NCI-H82 treated with DMSO at 0.1 percent for 48 hours (cell line): ENCODE measurements at regions not wholly inside any gene's neighbourhood (a gene's known extent, or its start where the extent isn't known, plus 50 kb on each side); places are given as distances from the start of the nearest gene placed in this dataset.

Experiments
- DNase-seq: peaks from one replicate; lab custom pipeline; 2025; ENCODE audit not compliant: unreplicated experiment; lab: John Stamatoyannopoulos, UW

- no peak for DNase-seq
These were observed 117.4 kb downstream of the SUCNR1 start for GRCh38 chr3:151990696-151991376.

- DNase-seq = no peak
These were observed 119.0 kb downstream of the SUCNR1 start for GRCh38 chr3:151992326-151993041.

- no peak for DNase-seq
These were observed 121.6 kb downstream of the SUCNR1 start for GRCh38 chr3:151995091-151995490.

- no peak for DNase-seq
These were observed 125.3 kb downstream of the SUCNR1 start for GRCh38 chr3:151998744-151999143.

- no peak for DNase-seq
These were observed 126.5 kb downstream of the SUCNR1 start for GRCh38 chr3:151999936-152000335.

- DNase-seq = no peak
These were observed 138.6 kb downstream of the SUCNR1 start for GRCh38 chr3:152011812-152012735.

- no peak for DNase-seq
These were observed 146.1 kb downstream of the SUCNR1 start for GRCh38 chr3:152019508-152019907.

- no peak for DNase-seq
These were observed 148.6 kb downstream of the SUCNR1 start for GRCh38 chr3:152021951-152022461.

- no peak for DNase-seq
These were observed 152.7 kb downstream of the SUCNR1 start for GRCh38 chr3:152026033-152026556.

GRCh38 chr3:152030320-152030719 is 156.9 kb downstream of the SUCNR1 start:
- DNase-seq = no peak

GRCh38 chr3:152031321-152031720 is 157.9 kb downstream of the SUCNR1 start:
- DNase-seq = no peak

GRCh38 chr3:152037297-152037696 is 163.9 kb downstream of the SUCNR1 start:
- no peak for DNase-seq

- no peak for DNase-seq
These were observed 164.5 kb downstream of the SUCNR1 start for GRCh38 chr3:152037953-152038352.

GRCh38 chr3:152038490-152038889 is 165.0 kb downstream of the SUCNR1 start:
- no peak for DNase-seq

GRCh38 chr3:152039887-152040286 is 166.4 kb downstream of the SUCNR1 start:
- no peak for DNase-seq

- DNase-seq = no peak
These were observed 166.9 kb downstream of the SUCNR1 start for GRCh38 chr3:152040319-152040718.

GRCh38 chr3:152043620-152044019 is 170.2 kb downstream of the SUCNR1 start:
- no peak for DNase-seq

- DNase-seq = no peak
These were observed 172.8 kb downstream of the SUCNR1 start for GRCh38 chr3:152046280-152046679.

- DNase-seq = no peak
These were observed 174.0 kb downstream of the SUCNR1 start for GRCh38 chr3:152047465-152047864.

- no peak for DNase-seq
These were observed 175.4 kb downstream of the SUCNR1 start for GRCh38 chr3:152048831-152049230.

GRCh38 chr3:152050903-152051302 is 177.5 kb downstream of the SUCNR1 start:
- no peak for DNase-seq
